AG04449 (cell line): ENCODE measurements at regions not wholly inside any gene's neighbourhood (a gene's known extent, or its start where the extent isn't known, plus 50 kb on each side); places are given as distances from the start of the nearest gene placed in this dataset.

Source experiments
- CTCF ChIA-PET: fragments of 350-600 bp; formaldehyde crosslinking; extraction: SDS; loops from one replicate; lab custom pipeline; 2021; ENCODE audit warnings: antibody characterized with exemption; lab: Yijun Ruan, JAX
- POLR2A ChIA-PET: fragments of 400-600, 350-600 bp; formaldehyde crosslinking; extraction: SDS; loops from one replicate; lab custom pipeline; 2020; ENCODE audit warnings: antibody characterized with exemption, inconsistent platforms; lab: Yijun Ruan, JAX
- DNase-seq: peaks from one replicate; pipeline ENCODE4 v3.0.0-alpha.2; 2010; ENCODE audit warnings: low read depth, low spot score
- H3K4me3 ChIP-seq: 2 replicates; pipeline ENCODE4 v1.5.1; 2011; ENCODE audit warnings: low read depth, mild to moderate bottlenecking, control low read depth, low read length
- TF ChIP-seq, protein P1 (sequence below): IDR thresholded peaks from one replicate; pipeline ENCODE4 v1.5.1; 2011; ENCODE audit warnings: mild to moderate bottlenecking, moderate library complexity, low read length, control low read depth, inconsistent platforms; ENCODE audit not compliant: insufficient read depth; ENCODE audit errors: missing control alignments

DNA sequence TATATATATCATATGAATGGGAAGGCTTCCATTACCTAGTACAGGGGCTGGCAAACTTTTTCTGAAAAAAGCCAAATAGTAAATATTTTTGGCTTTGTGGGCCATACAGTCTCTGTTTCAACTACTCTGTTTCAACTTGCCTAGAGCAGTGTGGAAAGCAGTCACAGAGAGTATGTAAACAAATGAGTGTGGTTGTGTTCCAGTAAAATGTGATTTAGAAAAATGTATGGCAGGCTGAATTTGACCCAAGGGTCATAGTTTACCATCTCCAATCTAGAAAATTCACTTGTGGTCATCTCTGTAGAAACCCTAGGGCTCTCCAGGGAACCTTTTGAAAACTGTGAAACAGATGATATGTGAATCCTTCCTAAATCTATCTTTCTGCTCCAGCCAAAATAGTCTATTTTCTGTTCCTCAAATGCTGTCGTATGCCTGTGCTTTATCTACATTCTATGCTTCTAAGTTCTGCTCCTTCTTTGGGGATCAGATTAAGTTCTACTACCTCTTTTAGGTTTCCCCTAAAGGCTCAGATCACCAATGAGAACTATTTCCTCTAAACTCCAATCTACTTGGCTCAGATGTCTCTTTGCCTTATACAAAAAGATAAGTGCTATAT is 356.2 kb downstream of the METTL15 start:
- CTCF ChIA-PET = interaction anchor here (1.2 kb wide), 1 partner anchor 19 kb away, joined by 3 read pairs; no protein-coding TSS in a partner anchor

DNA sequence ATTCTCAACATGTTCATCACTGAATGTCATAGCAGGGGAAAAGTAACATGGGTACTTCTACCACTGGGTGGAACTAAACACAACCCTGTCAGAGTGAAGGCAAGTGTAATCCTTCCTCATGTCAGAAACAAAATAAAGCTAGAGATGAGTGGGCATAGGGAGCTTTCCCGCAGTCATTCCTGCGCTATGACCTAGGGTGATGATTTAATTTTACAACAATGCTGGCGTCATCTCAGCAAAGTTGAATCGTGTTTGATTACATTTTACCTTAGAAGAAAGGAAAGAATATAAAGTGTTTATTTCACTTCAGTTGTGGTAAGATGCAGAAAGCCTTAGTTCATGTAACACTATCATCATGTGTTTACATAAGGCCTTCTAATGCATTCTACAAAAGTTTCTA is 355.6 kb downstream of the METTL15 start:
- DNase-seq = no peak
- no peak overlapping the region for H3K4me3 ChIP-seq
- POLR2A ChIA-PET = no interaction called here
- CTCF ChIA-PET = interaction anchor here (1.2 kb wide), 1 partner anchor 20 kb away, joined by 3 read pairs; no protein-coding TSS in a partner anchor
- TF ChIP-seq, protein P1, sequence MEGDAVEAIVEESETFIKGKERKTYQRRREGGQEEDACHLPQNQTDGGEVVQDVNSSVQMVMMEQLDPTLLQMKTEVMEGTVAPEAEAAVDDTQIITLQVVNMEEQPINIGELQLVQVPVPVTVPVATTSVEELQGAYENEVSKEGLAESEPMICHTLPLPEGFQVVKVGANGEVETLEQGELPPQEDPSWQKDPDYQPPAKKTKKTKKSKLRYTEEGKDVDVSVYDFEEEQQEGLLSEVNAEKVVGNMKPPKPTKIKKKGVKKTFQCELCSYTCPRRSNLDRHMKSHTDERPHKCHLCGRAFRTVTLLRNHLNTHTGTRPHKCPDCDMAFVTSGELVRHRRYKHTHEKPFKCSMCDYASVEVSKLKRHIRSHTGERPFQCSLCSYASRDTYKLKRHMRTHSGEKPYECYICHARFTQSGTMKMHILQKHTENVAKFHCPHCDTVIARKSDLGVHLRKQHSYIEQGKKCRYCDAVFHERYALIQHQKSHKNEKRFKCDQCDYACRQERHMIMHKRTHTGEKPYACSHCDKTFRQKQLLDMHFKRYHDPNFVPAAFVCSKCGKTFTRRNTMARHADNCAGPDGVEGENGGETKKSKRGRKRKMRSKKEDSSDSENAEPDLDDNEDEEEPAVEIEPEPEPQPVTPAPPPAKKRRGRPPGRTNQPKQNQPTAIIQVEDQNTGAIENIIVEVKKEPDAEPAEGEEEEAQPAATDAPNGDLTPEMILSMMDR = no peak

More for the DNA sequence above, 356.2 kb downstream of the METTL15 start:
- H3K4me3 ChIP-seq = no peak overlapping the region
- POLR2A ChIA-PET = no interaction called here
- DNase-seq = no peak
- TF ChIP-seq, protein P1 = no peak

DNA sequence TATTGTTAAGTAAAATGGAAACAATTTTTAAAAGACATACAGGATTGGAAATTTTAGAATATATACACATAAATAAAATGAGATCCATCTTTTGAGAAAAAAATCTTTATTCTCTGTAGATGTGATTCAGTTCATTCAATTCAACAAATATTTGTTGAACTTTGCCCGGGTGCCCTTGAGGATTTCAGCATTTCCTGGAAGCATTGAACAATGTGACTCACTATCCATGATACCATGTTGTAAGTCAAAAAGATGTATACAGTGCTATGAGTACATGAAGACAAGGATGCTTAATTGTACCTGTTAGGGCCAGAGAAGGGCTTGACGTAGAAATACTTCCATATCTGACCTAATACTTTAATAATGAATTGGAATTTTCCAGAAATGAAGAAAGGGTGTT is 353.7 kb downstream of the METTL15 start:
- CTCF ChIA-PET = no interaction called here
- POLR2A ChIA-PET = no interaction called here
- DNase-seq = no peak
- TF ChIP-seq, protein P1 = no peak
- no peak overlapping the region for H3K4me3 ChIP-seq

DNA sequence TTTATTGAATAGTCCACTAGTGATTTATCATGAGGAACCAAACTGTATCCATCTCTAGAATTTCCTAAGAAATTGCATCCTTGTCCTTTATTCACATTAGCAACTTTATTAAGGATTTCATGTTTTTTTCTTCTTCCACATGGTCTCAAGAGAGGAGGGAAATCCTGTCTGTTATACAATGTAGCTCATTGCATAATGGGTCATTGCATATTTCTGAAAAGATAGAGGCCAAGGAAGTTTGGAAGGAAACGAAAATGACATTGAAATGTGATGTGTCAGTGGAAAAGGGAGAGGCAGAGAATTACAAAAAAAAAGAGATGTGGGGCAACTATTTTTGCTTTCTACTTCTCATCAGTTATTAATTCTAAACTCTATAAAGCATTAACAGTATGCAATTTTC is 353.1 kb downstream of the METTL15 start:
- POLR2A ChIA-PET = no interaction called here
- no peak for DNase-seq
- H3K4me3 ChIP-seq = no peak overlapping the region
- TF ChIP-seq, protein P1 = no peak
- CTCF ChIA-PET = no interaction called here

DNA sequence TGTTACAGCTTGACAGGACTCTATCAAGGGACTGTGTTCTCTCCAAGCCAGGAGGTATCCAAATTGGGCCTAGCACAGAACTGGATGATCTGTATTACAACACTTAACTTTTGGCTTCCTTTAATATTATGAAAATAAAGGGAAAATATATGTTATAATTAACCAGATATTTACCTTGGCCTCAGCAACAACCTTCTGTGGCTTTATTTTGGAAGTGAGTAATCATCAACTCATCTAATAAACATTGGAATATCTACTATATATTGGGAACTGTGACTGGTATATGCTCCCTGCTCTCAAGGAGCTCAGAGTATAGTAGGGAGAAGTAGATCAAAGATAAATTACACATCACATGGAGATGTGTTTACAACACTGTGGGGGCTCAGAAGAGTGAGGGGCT is 352.2 kb downstream of the METTL15 start:
- DNase-seq = no peak
- no peak overlapping the region for H3K4me3 ChIP-seq
- TF ChIP-seq, protein P1 = no peak
- ChIA-PET POLR2A (no interaction called here), CTCF (no interaction called here)

DNA sequence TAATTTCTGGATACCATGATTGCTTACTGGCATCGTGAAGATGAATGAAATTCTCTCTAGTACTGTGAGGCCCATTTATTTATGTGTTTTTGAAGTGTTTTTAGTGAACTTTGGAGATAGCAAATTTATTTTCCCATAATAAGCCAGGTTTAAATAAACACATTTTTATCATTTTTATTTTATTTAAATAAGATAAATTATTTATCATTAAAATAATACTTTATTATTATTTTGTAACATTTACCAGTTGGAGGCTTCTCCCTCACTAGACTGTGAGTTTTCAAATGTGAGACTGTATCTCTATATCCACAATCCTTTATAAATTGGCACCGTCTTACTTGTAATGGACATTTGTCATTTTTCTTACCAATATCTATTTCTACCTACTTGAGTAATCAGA is 351.7 kb downstream of the METTL15 start:
- CTCF ChIA-PET = no interaction called here
- POLR2A ChIA-PET = no interaction called here
- DNase-seq = no peak
- no peak overlapping the region for H3K4me3 ChIP-seq
- TF ChIP-seq, protein P1 = no peak
